Naive thymus-derived CD8-positive, alpha-beta T cell (primary cell): ENCODE measurements at regions not wholly inside any gene's neighbourhood (a gene's known extent, or its start where the extent isn't known, plus 50 kb on each side); places are given as distances from the start of the nearest gene placed in this dataset.
A peak's percentile ranks its signal among the peaks of the same experiment; 100 is the strongest.

Experiments
- ATAC-seq, 2 donors: fragments of 150-1000 bp; cut with Tn5 transposase in 1 of 2; sonication (Bioruptor Pico), chemical (Tn5 transposase) in 1 of 2; 1 replicate in 1 of 2; 2 replicates in 1 of 2; pipeline ENCODE4 v1.10.0; 2021; ENCODE audit warnings: mild to moderate bottlenecking in 2 of 2, moderate library complexity in 2 of 2
- POLR2A ChIA-PET: fragments of 350-600 bp; sonication (Branson Sonifier 250); formaldehyde crosslinking; loops from one replicate; lab custom pipeline; 2021; ENCODE audit warnings: antibody characterized with exemption; lab: Charles Lee
- DNase-seq, 10 donors: peaks; one replicate each; pipeline versions ENCODE4 v3.0.0 to v3.0.0-alpha.2; 2020 to 2022
- H3K27ac Mint-ChIP-seq, 10 donors: one replicate each; pipeline ENCODE4 v1.8.0; 2020 to 2022; ENCODE audit warnings: mild to moderate bottlenecking in 10 of 10, mixed read lengths in 10 of 10, moderate library complexity in 4 of 10, inconsistent platforms in 1 of 10
- H3K27me3 Mint-ChIP-seq, 5 donors: one replicate each; pipeline ENCODE4 v1.8.0; 2021 to 2022; ENCODE audit warnings: mixed read lengths in 5 of 5
- H3K36me3 Mint-ChIP-seq, 3 donors: one replicate each; pipeline ENCODE4 v1.8.0; 2020 to 2022; ENCODE audit warnings: mixed read lengths in 3 of 3, mild to moderate bottlenecking in 2 of 3, inconsistent platforms in 1 of 3
- H3K4me1 Mint-ChIP-seq, 4 donors: one replicate each; pipeline ENCODE4 v1.8.0; 2021 to 2022; ENCODE audit warnings: mixed read lengths in 4 of 4
- H3K4me3 Mint-ChIP-seq, 10 donors: one replicate each; pipeline ENCODE4 v1.8.0; 2020 to 2022; ENCODE audit warnings: mild to moderate bottlenecking in 10 of 10, mixed read lengths in 10 of 10, moderate library complexity in 6 of 10, inconsistent platforms in 1 of 10
- H3K9me3 Mint-ChIP-seq, 9 donors: one replicate each; pipeline ENCODE4 v1.8.0; 2020 to 2022; ENCODE audit warnings: mixed read lengths in 9 of 9, mild to moderate bottlenecking in 3 of 9, inconsistent platforms in 1 of 9, moderate library complexity in 1 of 9

GRCh38 chr20:63106765-63107448 lies 100.1 kb upstream of the BHLHE23 start:
- Mint-ChIP-seq H3K4me3 (peak overlapping the region in 1 of 10 donors; percentile 12), H3K27me3 (peaks cover 0 to 1% (median 0%) of the 10 kb centered on the region in 5 donors), H3K9me3 (peaks cover 0 to 25% (median 8%) of the 10 kb centered on the region in 9 donors), H3K36me3 (peaks cover 0 to 14% (median 0%) of the 10 kb centered on the region in 3 donors), H3K4me1 (peaks cover 0 to 6% (median 3%) of the 10 kb centered on the region in 4 donors), H3K27ac (no peak overlapping the region)
- ATAC-seq (no peak), DNase-seq (peak in 1 of 10 donors; percentile 57)
- POLR2A ChIA-PET = no interaction called here

GRCh38 chr20:63106108-63106764 lies 99.5 kb upstream of the BHLHE23 start:
- no peak for ATAC-seq
- peaks cover 0 to 8% (median 0%) of the 10 kb centered on the region in 3 donors for H3K36me3 Mint-ChIP-seq
- peak in 1 of 10 donors; percentile 51 for DNase-seq
- peaks cover 0 to 18% (median 3%) of the 10 kb centered on the region in 9 donors for H3K9me3 Mint-ChIP-seq
- peak overlapping the region in 1 of 10 donors; percentile 8 for H3K4me3 Mint-ChIP-seq
- peaks cover 0 to 3% (median 0%) of the 10 kb centered on the region in 5 donors for H3K27me3 Mint-ChIP-seq
- H3K27ac Mint-ChIP-seq = no peak overlapping the region
- H3K4me1 Mint-ChIP-seq = peaks cover 2 to 9% (median 8%) of the 10 kb centered on the region in 4 donors
- POLR2A ChIA-PET = no interaction called here

- DNase-seq = peak in 1 of 10 donors; percentile 56
- ATAC-seq = no peak
- H3K4me3 Mint-ChIP-seq = no peak overlapping the region
- peaks cover 0 to 4% (median 0%) of the 10 kb centered on the region in 3 donors for H3K36me3 Mint-ChIP-seq
- POLR2A ChIA-PET = no interaction called here
- peaks cover 2 to 16% (median 11%) of the 10 kb centered on the region in 4 donors for H3K4me1 Mint-ChIP-seq
- peaks cover 0 to 3% (median 0%) of the 10 kb centered on the region in 5 donors for H3K27me3 Mint-ChIP-seq
- H3K27ac Mint-ChIP-seq = no peak overlapping the region
- H3K9me3 Mint-ChIP-seq = peaks cover 0 to 13% (median 3%) of the 10 kb centered on the region in 9 donors
These were observed 98.7 kb upstream of the BHLHE23 start for GRCh38 chr20:63105211-63106107.

GRCh38 chr20:63104312-63105181 lies 97.8 kb upstream of the BHLHE23 start:
- ATAC-seq (no peak), DNase-seq (peak in 2 of 10 donors; percentile 13 to 59)
- Mint-ChIP-seq H3K27me3 (peaks cover 0 to 3% (median 0%) of the 10 kb centered on the region in 5 donors), H3K4me3 (peak overlapping the region in 8 of 10 donors; percentile 4 to 91 (median 37)), H3K36me3 (peaks cover 0 to 4% (median 0%) of the 10 kb centered on the region in 3 donors), H3K27ac (peak overlapping the region in 6 of 10 donors; percentile 34 to 97 (median 68)), H3K9me3 (peaks cover 0 to 13% (median 3%) of the 10 kb centered on the region in 9 donors), H3K4me1 (peaks cover 2 to 16% (median 11%) of the 10 kb centered on the region in 4 donors)
- POLR2A ChIA-PET = no interaction called here

- peak overlapping the region in 9 of 10 donors; percentile 4 to 93 (median 38) for H3K4me3 Mint-ChIP-seq
- peak overlapping the region in 6 of 10 donors; percentile 34 to 97 (median 68) for H3K27ac Mint-ChIP-seq
- POLR2A ChIA-PET = interaction anchor here (0.7 to 2.0 kb wide), 3 partner anchors 76 to 310 kb away, joined by 3 to 8 read pairs (median 3); partner anchors contain the start of gene YTHDF1
These were observed 96.9 kb upstream of the BHLHE23 start for GRCh38 chr20:63103402-63104311.

GRCh38 chr20:63102721-63103375 lies 96.1 kb upstream of the BHLHE23 start:
- peak; percentile 53 to 89 (median 76) for DNase-seq
- peaks cover 2 to 16% (median 11%) of the 10 kb centered on the region in 4 donors for H3K4me1 Mint-ChIP-seq
- no peaks in the 10 kb centered on the region for H3K36me3 Mint-ChIP-seq
- peaks cover 0 to 3% (median 0%) of the 10 kb centered on the region in 5 donors for H3K27me3 Mint-ChIP-seq
- H3K4me3 Mint-ChIP-seq = peak overlapping the region; percentile 84 to 93 (median 88)
- peak; percentile 63 to 74 for ATAC-seq
- POLR2A ChIA-PET = interaction anchor here (0.7 to 2.0 kb wide), 3 partner anchors 75 to 309 kb away, joined by 3 to 8 read pairs (median 3); partner anchors contain the start of gene YTHDF1
- H3K27ac Mint-ChIP-seq = peak overlapping the region; percentile 68 to 98 (median 96)
- peaks cover 0 to 8% (median 0%) of the 10 kb centered on the region in 9 donors for H3K9me3 Mint-ChIP-seq

More at GRCh38 chr20:63103402-63104311, 96.9 kb upstream of the BHLHE23 start:
- peaks cover 0 to 11% (median 3%) of the 10 kb centered on the region in 9 donors for H3K9me3 Mint-ChIP-seq
- H3K4me1 Mint-ChIP-seq = peaks cover 2 to 16% (median 11%) of the 10 kb centered on the region in 4 donors
- DNase-seq (peak in 9 of 10 donors; percentile 17 to 66 (median 46)), ATAC-seq (no peak)
- H3K36me3 Mint-ChIP-seq = peaks cover 0 to 3% (median 0%) of the 10 kb centered on the region in 3 donors
- peaks cover 0 to 3% (median 0%) of the 10 kb centered on the region in 5 donors for H3K27me3 Mint-ChIP-seq

GRCh38 chr20:63101781-63102720 lies 95.3 kb upstream of the BHLHE23 start:
- H3K4me1 Mint-ChIP-seq = peaks cover 2 to 16% (median 11%) of the 10 kb centered on the region in 4 donors
- peaks cover 0 to 3% (median 0%) of the 10 kb centered on the region in 5 donors for H3K27me3 Mint-ChIP-seq
- H3K27ac Mint-ChIP-seq = peak overlapping the region; percentile 89 to 99 (median 95)
- DNase-seq (peak; percentile 39 to 85 (median 75)), ATAC-seq (peak; percentile 74 to 76)
- peak overlapping the region; percentile 82 to 95 (median 90) for H3K4me3 Mint-ChIP-seq
- POLR2A ChIA-PET = interaction anchor here (1.0 to 2.0 kb wide), 4 partner anchors 113 to 308 kb away, joined by 3 to 8 read pairs (median 4); partner anchors contain the start of genes ARFGAP1 and YTHDF1
- H3K36me3 Mint-ChIP-seq = no peaks in the 10 kb centered on the region
- H3K9me3 Mint-ChIP-seq = peaks cover 0 to 6% (median 0%) of the 10 kb centered on the region in 9 donors

GRCh38 chr20:63100926-63101699 lies 94.3 kb upstream of the BHLHE23 start:
- Mint-ChIP-seq H3K4me1 (peaks cover 2 to 16% (median 11%) of the 10 kb centered on the region in 4 donors), H3K27me3 (peaks cover 0 to 3% (median 0%) of the 10 kb centered on the region in 5 donors), H3K4me3 (peak overlapping the region in 7 of 10 donors; percentile 4 to 95 (median 91)), H3K27ac (peak overlapping the region in 7 of 10 donors; percentile 13 to 99 (median 95)), H3K36me3 (no peaks in the 10 kb centered on the region), H3K9me3 (peaks cover 0 to 3% (median 0%) of the 10 kb centered on the region in 9 donors)
- DNase-seq (peak in 5 of 10 donors; percentile 5 to 53 (median 27)), ATAC-seq (no peak)
- POLR2A ChIA-PET = interaction anchor here (1.0 to 2.0 kb wide), 4 partner anchors 114 to 307 kb away, joined by 3 to 8 read pairs (median 4); partner anchors contain the start of genes ARFGAP1 and YTHDF1
